HG03097 (cell line): ENCODE measurements at regions not wholly inside any gene's neighbourhood (a gene's known extent, or its start where the extent isn't known, plus 50 kb on each side); places are given as distances from the start of the nearest gene placed in this dataset.
A peak's percentile ranks its signal among the peaks of the same experiment; 100 is the strongest.
"Not testable (repeated sequence)": the region's sequence is repeated elsewhere in the genome, so short reads cannot be mapped to it uniquely, and the experiment has no call there.

Experiments
- ATAC-seq: cut with Tn5 transposase; IDR thresholded peaks from one replicate; pipeline ENCODE4 v1.9.1; 2021; ENCODE audit not compliant: unreplicated experiment, low FRiP score

DNA sequence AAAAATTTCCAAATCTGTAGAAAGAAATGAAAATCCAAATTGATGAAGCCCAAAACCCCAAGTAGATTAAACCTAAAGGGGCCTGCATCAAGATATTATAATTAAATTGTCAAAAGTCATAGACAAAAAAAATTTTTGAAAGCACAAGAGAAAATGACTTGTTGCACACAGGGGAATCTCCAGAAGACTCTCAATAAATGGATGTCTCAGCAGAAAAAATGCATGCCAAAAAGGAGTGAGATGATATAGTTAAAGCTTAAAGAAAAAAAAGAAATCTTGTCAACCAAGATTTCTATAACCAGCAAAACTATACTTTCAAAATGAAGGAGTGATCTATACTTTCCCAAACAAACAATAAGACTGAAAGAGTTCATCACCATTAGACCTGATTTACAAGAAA lies 393.2 kb upstream of the SPAG17 start:
- ATAC-seq, result no peak

DNA sequence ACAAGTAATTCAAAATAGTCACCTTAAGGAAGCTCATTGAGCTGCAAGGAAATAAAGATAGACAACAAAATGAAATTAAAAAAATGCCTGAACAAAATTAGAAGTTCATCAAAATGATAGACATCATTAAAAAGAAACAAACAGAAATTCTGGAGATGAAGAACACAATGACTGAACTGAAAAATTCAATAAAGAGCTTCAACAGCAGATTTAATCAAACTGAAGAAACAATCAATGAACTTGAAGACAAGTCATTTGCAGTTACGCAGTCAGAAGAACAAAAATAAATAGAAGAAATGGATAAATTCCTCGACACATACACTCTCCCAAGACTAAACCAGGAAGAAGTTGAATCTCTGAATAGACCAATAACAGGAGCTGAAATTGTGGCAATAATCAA lies 390.0 kb upstream of the SPAG17 start:
- no peak for ATAC-seq

DNA sequence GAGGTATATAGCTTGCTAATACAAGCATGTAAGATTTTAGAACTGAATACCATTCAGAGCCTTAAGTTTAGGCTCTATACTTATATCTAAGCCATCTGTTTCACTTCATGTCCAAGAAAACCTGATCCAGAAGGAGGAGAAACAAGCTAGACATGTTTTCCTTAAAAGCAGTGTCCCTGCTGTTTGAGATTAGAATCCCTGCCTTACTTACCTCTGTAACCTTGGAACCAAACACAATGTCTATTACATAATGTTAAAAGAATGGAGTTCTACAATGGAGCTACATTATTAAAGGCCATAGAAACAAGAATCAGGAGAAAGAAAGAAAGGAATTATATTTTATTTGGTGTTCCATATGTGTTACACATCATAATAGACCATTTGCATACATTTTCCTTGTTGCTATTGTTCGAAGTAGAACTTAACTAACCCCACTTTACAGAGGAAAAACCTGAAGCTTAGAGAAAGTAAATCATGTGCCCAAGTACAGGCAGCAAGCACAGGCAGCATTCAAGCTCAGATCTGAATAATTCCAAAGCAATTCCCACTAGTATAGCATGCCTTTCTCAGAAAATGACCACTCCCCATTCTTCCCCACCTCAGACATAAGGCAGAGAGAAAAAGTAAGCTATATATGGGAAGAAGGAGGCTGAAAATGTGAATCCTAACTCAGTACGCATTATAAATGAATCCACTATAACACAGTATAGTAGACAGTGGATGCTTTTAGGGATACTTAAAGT lies 380.1 kb upstream of the SPAG17 start:
- no peak for ATAC-seq

DNA sequence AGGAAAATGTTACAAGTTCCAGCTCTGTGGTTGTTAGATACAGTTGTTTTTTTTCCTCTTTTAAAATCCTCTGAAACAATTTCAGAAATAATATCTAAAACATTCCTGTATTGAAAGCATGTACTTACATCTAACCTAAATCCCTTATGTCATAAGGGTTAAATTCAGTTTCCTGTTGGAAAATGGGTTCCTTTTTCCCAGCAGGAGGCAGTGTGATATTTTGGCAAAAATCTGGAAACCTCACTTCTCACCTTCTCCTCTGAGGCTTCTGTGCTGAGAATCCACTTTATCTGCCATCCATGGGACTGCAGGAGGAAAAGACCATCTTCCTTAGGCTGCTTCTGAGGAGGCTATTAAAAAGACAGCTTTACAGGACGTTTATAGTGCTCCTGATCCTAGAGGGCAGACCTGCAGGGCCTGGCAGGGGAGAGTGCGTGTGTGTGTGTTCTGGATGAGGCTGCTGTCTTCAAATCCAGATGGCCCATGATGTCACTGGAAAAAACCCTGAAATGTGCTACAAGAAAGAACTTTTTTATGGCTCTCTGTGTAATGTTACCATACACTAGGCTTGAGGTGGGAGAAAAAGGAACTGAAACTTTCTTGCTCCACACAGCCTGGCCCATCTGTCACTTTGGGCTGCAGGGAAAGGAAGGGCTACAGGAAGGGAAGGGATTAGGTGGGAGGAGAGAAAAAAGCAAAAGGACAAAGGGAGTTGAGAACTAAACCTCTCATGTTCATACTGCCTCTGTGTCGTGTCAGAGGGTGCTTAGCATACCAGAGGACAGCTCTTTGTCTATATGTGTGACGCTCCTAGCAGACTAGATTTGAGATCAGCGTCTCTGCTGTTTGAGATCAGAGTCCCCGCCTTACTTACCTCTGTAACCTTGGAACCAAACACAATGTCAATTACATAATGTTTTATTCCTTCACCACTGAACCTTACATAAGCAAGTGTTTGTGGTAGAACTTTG lies 379.2 kb upstream of the SPAG17 start:
- peak; percentile 76 for ATAC-seq

DNA sequence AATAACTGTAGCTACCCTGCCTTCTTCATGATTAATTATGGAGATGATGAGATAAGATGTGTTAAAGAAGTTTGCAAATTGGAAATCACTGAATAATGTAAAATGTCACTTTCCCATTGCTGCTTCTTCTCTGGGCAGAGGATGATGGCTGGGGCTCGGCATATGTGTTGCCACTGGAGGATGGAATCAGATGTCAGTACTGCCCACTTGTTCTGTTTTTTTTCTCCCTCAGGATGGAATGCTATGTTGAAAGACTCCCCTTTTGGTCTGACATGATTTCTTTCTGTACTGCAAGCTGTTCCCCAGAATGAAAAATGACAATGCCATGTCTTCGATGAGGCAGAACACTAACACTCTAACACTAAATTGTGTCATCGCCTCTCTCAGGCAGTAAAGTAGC lies 373.9 kb upstream of the SPAG17 start:
- ATAC-seq, result no peak

DNA sequence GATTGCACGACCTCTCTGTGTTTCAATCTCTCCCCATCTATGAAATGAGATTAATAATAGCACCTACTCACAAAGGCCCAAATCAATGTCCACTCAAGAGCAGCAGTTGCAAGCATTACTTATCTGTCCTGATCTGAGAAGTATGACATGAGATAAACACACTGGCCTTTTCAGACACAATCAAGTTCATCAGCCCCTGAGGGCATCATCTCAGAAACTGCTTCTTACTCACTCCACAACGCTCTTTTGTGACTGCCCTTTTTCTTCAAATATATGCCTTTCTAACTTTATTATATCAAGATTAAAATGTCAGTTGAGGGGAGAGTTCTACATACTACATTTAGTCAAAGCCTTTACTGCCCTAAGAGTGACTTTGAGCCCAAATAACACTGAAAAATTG lies 371.9 kb upstream of the SPAG17 start:
- no peak for ATAC-seq

DNA sequence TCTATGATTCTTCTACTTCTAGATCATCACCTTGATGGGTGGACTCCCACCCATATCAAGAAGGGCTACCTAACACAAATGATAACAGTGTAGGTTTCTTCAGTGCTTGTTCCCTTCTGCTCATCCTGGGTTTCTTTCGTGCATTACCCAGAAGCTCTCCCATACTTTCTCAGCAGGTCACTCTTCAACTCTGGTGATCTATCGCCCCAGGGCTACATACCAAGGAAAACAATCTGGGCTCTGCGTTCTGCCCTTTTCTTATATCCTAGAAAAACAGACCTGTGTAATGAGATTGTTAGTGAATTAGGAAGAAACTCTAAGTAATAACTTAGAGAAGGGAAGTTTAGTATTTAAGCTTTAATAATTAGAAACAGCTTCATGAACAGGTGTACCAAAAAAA lies 370.6 kb upstream of the SPAG17 start:
- no peak for ATAC-seq

DNA sequence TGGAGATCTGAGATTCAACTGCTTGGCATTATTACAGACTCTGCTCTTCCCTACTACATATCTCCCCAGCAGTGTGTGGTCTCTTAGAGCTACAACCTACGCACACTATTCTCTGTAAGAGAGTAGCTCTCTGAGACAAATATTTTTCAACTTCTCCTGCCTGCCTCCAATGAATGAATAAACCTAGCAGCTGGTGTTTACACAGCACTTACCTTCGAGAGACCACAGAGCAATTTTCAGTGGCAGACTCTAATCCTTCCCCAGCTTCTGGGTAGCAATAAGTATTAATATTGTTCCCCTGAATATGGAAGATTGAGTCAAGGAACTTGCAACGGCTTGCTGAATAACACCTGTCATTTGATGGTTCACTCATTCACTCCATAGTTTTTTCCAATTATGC lies 350.9 kb upstream of the SPAG17 start:
- no peak for ATAC-seq

DNA sequence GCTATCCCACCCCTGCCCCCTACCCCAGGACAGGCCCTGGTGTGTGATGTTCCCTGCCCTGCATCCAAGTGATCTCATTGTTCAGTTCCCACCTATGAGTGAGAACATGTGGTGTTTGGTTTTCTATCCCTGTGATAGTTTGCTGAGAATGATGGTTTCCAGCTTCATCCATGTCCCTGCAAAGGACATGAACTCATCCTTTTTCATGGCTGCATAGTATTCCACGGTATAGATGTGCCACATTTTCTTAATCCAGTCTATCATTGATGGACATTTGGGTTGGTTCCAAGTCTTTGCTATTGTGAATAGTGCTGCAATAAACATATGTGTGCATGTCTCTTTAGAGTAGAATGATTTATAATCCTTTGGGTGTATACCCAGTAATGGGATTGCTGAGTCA lies 326.9 kb upstream of the SPAG17 start:
- ATAC-seq, result not testable (repeated sequence)

DNA sequence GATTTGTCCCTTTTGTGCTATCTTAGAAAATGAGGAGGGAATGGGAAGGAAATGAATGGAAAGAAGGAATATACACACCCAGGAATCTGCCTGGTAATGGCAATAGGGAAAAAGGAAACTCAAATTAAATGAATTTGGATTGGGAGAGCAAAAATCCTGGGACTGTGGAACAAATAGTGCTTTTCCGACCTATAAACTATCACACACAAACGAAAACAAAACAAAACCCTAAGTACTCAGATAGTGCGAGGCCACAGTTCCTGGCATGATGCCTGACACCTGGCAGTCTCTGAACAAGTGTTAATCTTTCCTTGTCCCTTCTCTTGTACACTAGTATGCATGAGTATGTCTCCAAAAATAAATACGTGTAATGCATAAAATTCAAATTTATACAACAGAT lies 319.8 kb upstream of the SPAG17 start:
- ATAC-seq, result no peak

DNA sequence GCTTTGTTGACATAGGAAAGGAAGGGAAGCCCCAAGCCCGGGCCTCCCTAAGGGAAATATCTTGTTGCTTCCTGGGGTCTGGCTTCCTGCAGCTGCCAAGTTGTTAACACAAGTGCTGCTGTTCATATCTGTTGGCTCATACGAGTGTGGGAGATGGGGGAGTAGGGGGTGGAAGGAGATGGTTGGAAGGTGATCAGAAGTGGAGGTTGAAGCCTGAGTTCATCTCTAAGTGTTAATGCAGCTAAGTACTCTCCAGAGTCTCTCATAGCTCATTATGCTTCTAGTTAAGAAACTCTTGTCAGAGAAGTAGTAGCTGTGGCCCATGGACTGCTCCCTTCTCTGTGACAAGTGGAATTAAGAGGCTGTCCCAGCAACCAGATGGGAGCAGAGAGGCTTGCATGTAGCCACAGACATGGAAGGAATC lies 319.2 kb upstream of the SPAG17 start:
- no peak for ATAC-seq

DNA sequence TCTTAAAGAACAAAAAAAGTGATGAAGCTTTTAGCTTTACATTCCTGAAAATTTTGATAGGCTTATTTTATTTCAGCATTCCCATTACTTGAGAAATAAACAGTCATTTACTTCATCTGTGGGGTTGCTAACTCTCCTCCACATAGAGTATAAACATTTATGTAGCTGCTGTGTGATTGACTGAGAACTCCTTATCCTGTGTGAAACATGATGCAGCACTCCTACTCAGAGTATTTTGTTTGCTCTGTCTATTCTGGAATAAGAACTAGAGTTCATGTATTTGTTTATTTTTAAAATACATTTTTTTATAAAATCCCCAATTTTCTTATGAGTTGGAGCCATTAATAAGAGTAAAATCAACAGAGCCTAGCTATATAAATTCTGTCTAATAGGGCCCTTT lies 318.7 kb upstream of the SPAG17 start:
- ATAC-seq, result no peak

DNA sequence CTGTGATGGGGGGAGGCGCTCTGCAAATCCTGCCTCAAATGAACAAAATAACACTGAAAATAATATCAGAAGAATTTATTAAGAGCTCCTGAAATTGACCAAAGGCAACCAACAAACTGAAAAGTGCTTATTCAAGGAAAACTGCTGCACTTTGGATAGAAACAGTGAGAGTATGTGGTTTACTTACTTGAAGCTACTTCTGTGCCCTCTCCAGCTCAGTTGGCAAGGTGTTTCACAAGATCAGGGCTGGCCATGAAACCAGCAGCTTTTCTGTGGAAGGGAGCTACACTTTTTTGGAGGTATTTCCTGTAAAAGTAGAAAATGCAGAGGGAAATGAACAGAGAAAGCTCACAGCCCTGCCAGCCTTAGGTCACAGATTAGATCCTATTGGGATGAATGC lies 310.0 kb upstream of the SPAG17 start:
- no peak for ATAC-seq

DNA sequence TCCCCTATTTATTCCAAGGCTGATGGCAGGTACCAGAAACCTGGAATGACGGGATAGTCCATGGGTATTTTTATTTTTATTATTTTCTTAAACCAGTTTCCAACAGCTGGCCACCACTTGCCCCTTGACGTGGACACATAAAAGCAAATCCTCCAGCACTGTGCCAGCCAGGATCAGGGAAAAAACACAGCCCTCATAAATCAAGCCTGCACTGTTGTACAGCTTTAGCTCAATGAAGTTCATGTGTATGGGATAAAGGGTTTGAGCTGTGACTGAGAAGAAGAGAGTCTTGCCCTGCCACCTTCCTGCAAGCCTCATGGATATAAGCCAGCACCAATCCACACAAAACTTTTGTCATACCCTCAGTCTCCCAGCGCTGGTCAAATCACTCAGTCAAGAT lies 303.8 kb upstream of the SPAG17 start:
- ATAC-seq, result no peak

DNA sequence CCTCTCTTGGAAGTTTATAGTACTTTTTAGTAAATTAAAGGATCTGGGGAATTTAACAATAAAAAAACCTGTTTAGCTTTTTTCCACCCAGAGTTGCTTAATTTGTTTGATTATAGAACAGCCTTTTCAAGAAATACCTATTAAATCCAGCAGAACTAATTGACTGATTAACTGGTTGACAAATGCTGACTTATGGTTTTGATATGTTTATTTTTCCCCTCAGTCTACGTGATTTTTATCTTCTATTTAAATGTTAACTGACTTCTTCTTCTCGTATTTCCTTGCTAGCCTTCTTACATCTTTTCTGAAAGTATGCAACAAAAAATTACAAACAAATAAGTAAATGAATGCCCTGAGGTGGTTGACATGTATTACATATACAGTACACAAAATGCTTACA lies 302.9 kb upstream of the SPAG17 start:
- ATAC-seq, result no peak

DNA sequence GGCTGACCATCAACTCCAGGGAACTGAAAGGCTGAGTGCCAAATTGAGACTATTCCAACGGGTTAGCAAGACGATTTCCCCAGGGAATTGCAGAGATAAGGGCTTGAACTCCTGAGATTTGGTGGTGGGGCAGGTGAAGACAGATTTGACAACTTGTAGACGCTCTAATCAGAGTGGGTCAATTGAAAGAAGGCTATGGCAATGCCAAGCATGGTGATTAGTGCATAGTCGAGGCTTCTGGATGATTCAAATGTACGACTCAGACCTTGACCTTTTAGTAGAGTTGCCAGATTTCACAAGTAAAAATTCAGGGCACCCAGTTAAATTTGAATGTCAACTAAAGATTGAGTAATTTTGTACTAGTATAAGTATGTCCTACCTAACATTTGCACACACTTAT lies 302.1 kb upstream of the SPAG17 start:
- ATAC-seq, result no peak

DNA sequence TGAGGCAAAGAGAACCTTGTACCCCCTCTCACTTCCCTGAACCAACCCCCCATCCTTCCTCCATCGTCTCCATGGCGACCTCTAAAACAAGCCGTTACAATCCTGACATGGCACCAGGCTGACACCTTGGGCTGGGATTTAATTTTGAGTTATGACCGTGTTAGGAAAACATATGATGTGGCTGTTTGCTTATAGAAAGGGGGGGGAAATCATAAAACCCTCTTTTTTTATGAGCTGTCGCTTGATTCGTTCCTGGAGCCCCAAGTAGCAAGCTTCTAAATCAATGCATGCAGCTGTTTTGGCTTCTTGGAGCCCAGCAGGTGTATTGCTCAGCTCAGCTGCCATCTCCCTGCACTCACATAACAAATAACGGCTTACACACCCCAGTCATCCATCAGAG lies 301.2 kb upstream of the SPAG17 start:
- no peak for ATAC-seq

DNA sequence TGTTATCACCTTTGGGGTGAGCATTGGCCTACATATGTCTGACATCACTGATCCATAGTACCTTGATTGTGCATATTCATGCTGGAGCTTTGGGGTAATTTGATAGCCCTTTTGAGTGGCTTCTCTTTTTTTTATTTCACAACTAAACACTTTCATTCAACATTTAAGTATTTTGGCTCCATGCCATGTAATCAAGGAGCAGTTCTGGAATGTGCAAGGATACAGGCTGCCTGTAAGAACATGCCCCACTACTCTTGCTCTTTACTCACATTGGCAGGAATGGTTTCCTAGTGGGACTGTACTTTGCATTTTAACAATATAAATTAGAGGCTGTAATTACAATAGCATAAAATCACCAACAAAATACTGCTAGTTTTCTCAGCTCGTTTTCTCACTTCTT lies 300.7 kb upstream of the SPAG17 start:
- ATAC-seq, result no peak

DNA sequence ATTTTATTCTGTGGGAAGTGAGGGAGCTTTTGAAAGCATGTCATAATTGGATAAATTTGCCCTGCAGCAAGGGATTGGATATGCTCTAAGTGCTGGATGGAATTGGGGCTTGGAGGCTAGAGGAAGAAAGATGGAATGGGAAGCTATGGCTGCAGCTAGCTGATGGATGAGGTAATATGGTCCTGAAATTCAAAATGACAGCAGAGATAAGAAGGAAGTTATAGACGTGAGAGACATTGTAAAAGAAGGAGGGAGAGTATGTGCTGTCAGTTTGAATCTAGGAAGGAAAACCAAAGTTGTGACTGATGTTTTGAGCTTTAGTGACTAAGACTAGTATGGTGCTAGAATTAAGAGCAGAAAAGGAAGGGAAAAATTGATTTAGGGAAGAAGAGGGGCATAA lies 299.9 kb upstream of the SPAG17 start:
- no peak for ATAC-seq

DNA sequence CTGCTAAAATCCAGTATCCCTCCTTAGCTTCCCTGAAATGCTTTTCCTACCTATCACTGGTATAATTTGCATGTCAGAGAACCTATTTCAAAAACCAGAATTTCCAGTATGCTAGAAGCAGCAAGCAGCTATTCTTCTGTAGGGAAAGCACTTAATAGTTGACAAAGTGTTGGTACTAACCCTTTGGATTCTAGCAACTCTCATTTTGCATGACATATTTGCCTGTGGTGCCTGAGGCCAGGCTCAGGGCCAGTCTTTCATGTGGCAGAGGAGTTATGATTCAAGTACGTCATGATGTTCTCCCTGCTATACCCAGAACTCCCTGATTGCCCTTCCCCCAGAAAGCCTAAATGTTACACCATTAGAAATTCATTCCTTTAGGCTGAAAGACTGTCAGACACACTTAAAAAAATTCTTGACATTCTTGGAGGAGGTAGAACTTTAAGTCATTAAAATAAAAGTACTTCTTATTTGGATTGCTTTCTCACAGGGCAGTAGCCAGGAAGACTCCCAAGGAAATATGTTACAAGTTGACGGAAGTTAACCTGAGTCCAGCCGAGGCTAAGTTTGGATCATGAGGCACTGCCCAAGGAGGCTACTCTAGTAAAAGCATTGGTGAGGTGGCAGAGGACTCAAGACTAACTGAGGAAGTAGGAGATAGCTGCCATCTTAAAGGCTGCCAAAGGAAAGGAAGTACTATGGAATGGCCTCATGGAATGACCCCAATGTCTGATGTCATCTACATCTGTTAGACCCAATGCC lies 298.4 kb upstream of the SPAG17 start:
- no peak for ATAC-seq

DNA sequence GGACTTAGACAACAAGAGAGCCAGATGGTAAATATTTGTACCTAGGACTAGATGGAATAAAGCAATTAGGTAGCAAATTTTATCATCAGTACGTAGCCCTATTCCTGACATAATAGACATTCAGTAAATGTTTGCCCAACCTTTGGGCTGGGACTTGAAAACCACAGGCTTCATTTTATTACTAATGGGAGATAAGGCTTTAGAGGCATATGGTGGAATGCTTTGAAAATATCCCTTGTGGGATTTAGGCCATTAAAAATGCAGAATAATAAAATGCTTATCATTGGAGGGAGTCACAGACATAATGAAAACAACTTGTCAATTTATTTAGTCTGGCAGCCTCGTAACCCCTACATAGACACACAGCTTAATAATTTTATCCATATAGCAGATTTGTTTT lies 296.1 kb upstream of the SPAG17 start:
- ATAC-seq, result no peak
